IMR-90 (cell line): ENCODE measurements at regions not wholly inside any gene's neighbourhood (a gene's known extent, or its start where the extent isn't known, plus 50 kb on each side); places are given as distances from the start of the nearest gene placed in this dataset.

ENCODE experiments used
- ATAC-seq: fragments of 200-7000 bp; cut with Tn5 transposase; 2 replicates; pipeline ENCODE4 v1.9.1; 2020; ENCODE audit warnings: low read depth, mild to moderate bottlenecking, moderate library complexity
- BruUV-seq: library from RNA; stranded (reverse); fragments of 400-500 nt; replicated peaks from 2 replicates; lab custom pipeline; 2021; lab: Mats Ljungman, UMichigan
- CTCF ChIA-PET: fragments of 300-600 bp; formaldehyde crosslinking; extraction: SDS; loops from one replicate; lab custom pipeline; 2021; ENCODE audit warnings: antibody characterized with exemption; lab: Yijun Ruan, JAX
- POLR2A ChIA-PET: fragments of 300-600 bp; sonication (Branson Sonifier 250); formaldehyde crosslinking; loops from one replicate; lab custom pipeline; 2022; ENCODE audit warnings: antibody characterized with exemption; ENCODE audit not compliant: unreplicated experiment; lab: Charles Lee
- DNase-seq: peaks from one replicate; pipeline ENCODE4 v3.0.0; 2013
- H2AFZ ChIP-seq: replicated peaks from 2 replicates; pipeline ENCODE3; 2013; ENCODE audit warnings: low read length, mild to moderate bottlenecking; ENCODE audit not compliant: poor library complexity
- H2AK5ac ChIP-seq: 2 replicates; pipeline ENCODE4 v1.6.1; 2013; ENCODE audit warnings: low read depth, low read length, inconsistent platforms
- H2AK9ac ChIP-seq: replicated peaks from 2 replicates; pipeline ENCODE3; 2013; ENCODE audit warnings: mild to moderate bottlenecking, low read depth, low read length, moderate library complexity; ENCODE audit not compliant: poor library complexity
- H2BK120ac ChIP-seq: 2 replicates; pipeline ENCODE4 v1.6.1; 2013; ENCODE audit warnings: low read depth, low read length, inconsistent platforms
- H2BK15ac ChIP-seq: 3 replicates; pipeline ENCODE4 v1.6.1; 2013; ENCODE audit warnings: low read depth, low read length, inconsistent platforms
- H2BK20ac ChIP-seq: 2 replicates; pipeline ENCODE4 v1.6.1; 2013; ENCODE audit warnings: low read depth, mild to moderate bottlenecking, inconsistent platforms, low read length, moderate library complexity
- H2BK5ac ChIP-seq: 2 replicates; pipeline ENCODE4 v1.6.1; 2013; ENCODE audit warnings: mild to moderate bottlenecking, low read depth, low read length, inconsistent platforms; ENCODE audit not compliant: poor library complexity, severe bottlenecking
- H3K14ac ChIP-seq: replicated peaks from 2 replicates; pipeline ENCODE4 v1.6.1; 2013; ENCODE audit warnings: low read depth, low read length, inconsistent platforms
- H3K18ac ChIP-seq: 2 replicates; pipeline ENCODE4 v1.6.1; 2013; ENCODE audit warnings: low read depth, low read length, control low read depth
- H3K23ac ChIP-seq: 2 replicates; pipeline ENCODE4 v1.6.1; 2013; ENCODE audit warnings: low read depth, low read length, inconsistent platforms
- H3K27ac ChIP-seq: 2 replicates; pipeline ENCODE4 v1.5.1; 2013; ENCODE audit warnings: mild to moderate bottlenecking, control low read depth, low read length; ENCODE audit not compliant: insufficient read depth
- H3K27me3 ChIP-seq: 2 replicates; pipeline ENCODE4 v1.6.1; 2013; ENCODE audit warnings: low read length; ENCODE audit not compliant: control insufficient read depth, insufficient read depth
- H3K36me3 ChIP-seq: 2 replicates; pipeline ENCODE4 v1.6.1; 2013; ENCODE audit warnings: low read length, mixed read lengths; ENCODE audit not compliant: control insufficient read depth, insufficient read depth
- H3K4ac ChIP-seq: 2 replicates; pipeline ENCODE4 v1.6.1; 2013; ENCODE audit warnings: low read depth, low read length, inconsistent platforms
- H3K4me1 ChIP-seq: 2 replicates; pipeline ENCODE4 v1.6.1; 2013; ENCODE audit warnings: low read length, mixed read lengths; ENCODE audit not compliant: control insufficient read depth, insufficient read depth
- H3K4me2 ChIP-seq: 2 replicates; pipeline ENCODE4 v1.6.1; 2013; ENCODE audit warnings: low read depth, mild to moderate bottlenecking, control low read depth, low read length, moderate library complexity
- H3K4me3 ChIP-seq: 2 replicates; pipeline ENCODE4 v1.5.1; 2013; ENCODE audit warnings: low read depth, mild to moderate bottlenecking, control low read depth, low read length, moderate library complexity; ENCODE audit not compliant: insufficient read depth
- H3K56ac ChIP-seq: 2 replicates; pipeline ENCODE4 v1.6.1; 2013; ENCODE audit warnings: low read length, inconsistent platforms; ENCODE audit not compliant: insufficient read depth; ENCODE audit errors: extremely low read depth
- H3K79me1 ChIP-seq, 2 experiments: 2 replicates each; pipeline ENCODE4 v1.6.1; 2013; ENCODE audit warnings: low read length in 2 of 2, inconsistent platforms in 1 of 2, low read depth in 1 of 2
- H3K9ac ChIP-seq: 2 replicates; pipeline ENCODE4 v1.6.1; 2013; ENCODE audit warnings: low read depth, low read length, control low read depth
- H3K9me1 ChIP-seq: 2 replicates; pipeline ENCODE4 v1.6.1; 2013; ENCODE audit warnings: low read length, inconsistent platforms; ENCODE audit not compliant: insufficient read depth
- H3K9me3 ChIP-seq: 2 replicates; pipeline ENCODE4 v1.6.1; 2013; ENCODE audit warnings: low read length; ENCODE audit not compliant: control insufficient read depth, insufficient read depth
- H4K20me1 ChIP-seq: 2 replicates; pipeline ENCODE4 v1.6.1; 2013; ENCODE audit warnings: low read length, inconsistent platforms; ENCODE audit not compliant: insufficient read depth
- H4K5ac ChIP-seq: 2 replicates; pipeline ENCODE4 v1.6.1; 2013; ENCODE audit warnings: mild to moderate bottlenecking, low read depth, low read length, control low read depth
- H4K8ac ChIP-seq, 2 experiments: 2 replicates each; pipeline ENCODE4 v1.6.1; 2013; ENCODE audit warnings: low read depth in 2 of 2, low read length in 2 of 2, control low read depth in 1 of 2, inconsistent platforms in 1 of 2
- H4K91ac ChIP-seq: 2 replicates; pipeline ENCODE4 v1.6.1; 2013; ENCODE audit warnings: low read depth, low read length, inconsistent platforms; ENCODE audit not compliant: insufficient read depth
- MAFK ChIP-seq: IDR thresholded peaks from 2 replicates; pipeline ENCODE4 v1.6.1; 2012; ENCODE audit warnings: low read depth, low read length, improper control_type of control experiment
- POLR2A ChIP-seq: IDR thresholded peaks from 2 replicates; pipeline ENCODE4 v1.6.1; 2012; ENCODE audit warnings: mild to moderate bottlenecking, low read depth, low read length
- WGBS, 2 experiments: methylation state at CpG; one replicate each; pipeline versions ENCODE4 v1.1.5 to v1.1.7; 2013; ENCODE audit warnings: missing lambda C conversion rate in 2 of 2; ENCODE audit not compliant: insufficient read length in 1 of 2; ENCODE audit errors: extremely low coverage in 2 of 2; 5-methylcytosine and 5-hydroxymethylcytosine counted together
- dilution Hi-C: fragments of 300-500 bp; cut with HindIII; formaldehyde crosslinking; loops from one replicate; pipeline ENCODE4 v1.14.3; 2018; ENCODE audit warnings: low sequenced_read_pairs; ENCODE audit not compliant: unreplicated experiment
- in situ Hi-C: fragments of 300-500 bp; cut with MboI; formaldehyde crosslinking; loops from 3 replicates; pipeline ENCODE4 v1.14.3; 2019; ENCODE audit warnings: low sequenced_read_pairs, inconsistent platforms, mixed read lengths
- intact Hi-C: fragments of 100-400 bp; cut with micrococcal nuclease; formaldehyde crosslinking; loops from 2 replicates; pipeline ENCODE4 v1.10.0; 2022

- H3K14ac ChIP-seq = no peak overlapping the region
- no peak overlapping the region for H4K8ac ChIP-seq
- no peak overlapping the region for H2BK5ac ChIP-seq
- no peak for ATAC-seq
- H3K9ac ChIP-seq = no peak overlapping the region
- H3K23ac ChIP-seq = no peak overlapping the region
- no peaks in the 10 kb centered on the region for H3K79me1 ChIP-seq
- H4K5ac ChIP-seq = no peak overlapping the region
- dilution Hi-C loops (no loop called here), intact Hi-C loops (no loop called here), in situ Hi-C loops (no loop called here)
- POLR2A ChIA-PET = no interaction called here
- CTCF ChIA-PET = no interaction called here
- no peak overlapping the region for H3K56ac ChIP-seq
- no peaks in the 10 kb centered on the region for H4K20me1 ChIP-seq
- no peak overlapping the region for H4K91ac ChIP-seq
- no peak overlapping the region for H2BK20ac ChIP-seq
- H3K27ac ChIP-seq = no peak overlapping the region
- H3K18ac ChIP-seq = no peak overlapping the region
- no peaks in the 10 kb centered on the region for H3K9me3 ChIP-seq
- no peak for DNase-seq
- H3K4ac ChIP-seq = no peak overlapping the region
- H2BK15ac ChIP-seq = no peak overlapping the region
- no peak overlapping the region for H3K4me3 ChIP-seq
- no peak for TF ChIP-seq POLR2A
- no peak for TF ChIP-seq MAFK
- no peaks in the 10 kb centered on the region for H3K4me1 ChIP-seq
- H2AK9ac ChIP-seq = no peak overlapping the region
- H3K36me3 ChIP-seq = no peaks in the 10 kb centered on the region
- no peak overlapping the region for H2BK120ac ChIP-seq
- WGBS, 2 experiments = no CpG with 5 or more reads among the region's 2 CpGs
- no TSS peak for BruUV-seq
- no peak overlapping the region for H3K4me2 ChIP-seq
- no peak overlapping the region for H2AK5ac ChIP-seq
- H2AFZ ChIP-seq = no peak overlapping the region
- H3K27me3 ChIP-seq = no peaks in the 10 kb centered on the region
- no peaks in the 10 kb centered on the region for H3K9me1 ChIP-seq
Measured at GRCh38 chr11:25527841-25528240, 804.1 kb upstream of the ANO3 start.
